ENCODE measurements at regions not wholly inside any gene's neighbourhood (a gene's known extent, or its start where the extent isn't known, plus 50 kb on each side); places are given as distances from the start of the nearest gene placed in this dataset.

- TF ChIP-seq EZH2 (IDR thresholded peaks at IDR 0.05), result no peak
- TF ChIP-seq POLR2AphosphoS5 (IDR thresholded peaks at IDR 0.05; ENCODE audit: low read depth, low read length), result no peak
- no peak for TF ChIP-seq MAX (IDR thresholded peaks at IDR 0.05)
- no peak for TF ChIP-seq CTCF (IDR thresholded peaks at IDR 0.05 in 2 of 3, conservative IDR thresholded peaks at IDR 0.05 in 1 of 3; ENCODE audit: borderline replicate concordance in 1 of 3, insufficient read depth in 1 of 3, low read depth in 2 of 3, low read length in 2 of 3)
- no peak for TF ChIP-seq JUND (IDR thresholded peaks at IDR 0.05)
- Histone ChIP-seq H3K4me2 (ENCODE audit: low read length) (no peak overlapping the region), H3K4me3 (replicated peaks in 1 of 2; ENCODE audit: low read depth in 1 of 2, low read length in 2 of 2) (no peak overlapping the region), H2AFZ (ENCODE audit: low read depth, low read length, poor library complexity, severe bottlenecking) (no peak overlapping the region), H3K9me2 (ENCODE audit: insufficient read depth) (no peaks in the 10 kb centered on the region), H3K9ac (ENCODE audit: low read length) (no peak overlapping the region), H3K4me1 (ENCODE audit: control insufficient read depth in 1 of 2, insufficient read depth in 2 of 2, low read length in 2 of 2) (no peaks in the 10 kb centered on the region), H3K27me3 (ENCODE audit: insufficient read depth, low read length) (no peaks in the 10 kb centered on the region; the same call in 1 of the 2 replicates), H3K36me3 (ENCODE audit: control insufficient read depth in 1 of 2, insufficient read depth in 2 of 2, low read length in 2 of 2) (no peaks in the 10 kb centered on the region), H3K9me3 (ENCODE audit: control insufficient read depth in 1 of 2, insufficient read depth in 1 of 2, low read depth in 1 of 2, low read length in 2 of 2) (no peaks in the 10 kb centered on the region), H3K79me2 (ENCODE audit: insufficient read depth, low read length) (no peaks in the 10 kb centered on the region), H4K20me1 (ENCODE audit: insufficient read depth) (no peaks in the 10 kb centered on the region), H3K27ac (ENCODE audit: low read depth, low read length) (no peak overlapping the region)
- ChIA-PET CTCF (no interaction called here), RAD21 (ENCODE audit: low non-redundant PET in 1 of 2, low total read pairs in 2 of 2, uncharacterized antibody in 2 of 2, unreplicated experiment in 2 of 2) (no interaction called here), POLR2A (no interaction called here)
- no TSS peak for BruUV-seq (replicated peaks)
- intact Hi-C loops (cut with micrococcal nuclease), result no loop called here
- no peak for ATAC-seq
- no peak for DNase-seq (ENCODE audit: low read depth, low spot score)
Observed at GRCh38 chr4:181971411-181971810, 271.8 kb upstream of the TENM3 start.

- Histone ChIP-seq H3K79me2 (ENCODE audit: insufficient read depth, low read length) (no peaks in the 10 kb centered on the region), H3K27ac (ENCODE audit: low read depth, low read length) (no peak overlapping the region), H3K4me1 (ENCODE audit: control insufficient read depth in 1 of 2, insufficient read depth in 2 of 2, low read length in 2 of 2) (no peaks in the 10 kb centered on the region), H3K36me3 (ENCODE audit: control insufficient read depth in 1 of 2, insufficient read depth in 2 of 2, low read length in 2 of 2) (no peaks in the 10 kb centered on the region), H3K27me3 (ENCODE audit: insufficient read depth, low read length) (no peaks in the 10 kb centered on the region), H3K9ac (ENCODE audit: low read length) (no peak overlapping the region), H3K9me2 (ENCODE audit: insufficient read depth) (no peaks in the 10 kb centered on the region), H3K4me2 (ENCODE audit: low read length) (no peak overlapping the region), H3K4me3 (replicated peaks in 1 of 2; ENCODE audit: low read depth in 1 of 2, low read length in 2 of 2) (no peak overlapping the region), H3K9me3 (ENCODE audit: control insufficient read depth in 1 of 2, insufficient read depth in 1 of 2, low read depth in 1 of 2, low read length in 2 of 2) (no peaks in the 10 kb centered on the region), H4K20me1 (ENCODE audit: insufficient read depth) (no peaks in the 10 kb centered on the region), H2AFZ (ENCODE audit: low read depth, low read length, poor library complexity, severe bottlenecking) (no peak overlapping the region)
- no TSS peak for BruUV-seq (replicated peaks)
- CTCF ChIA-PET, result no interaction called here
- intact Hi-C loops (cut with micrococcal nuclease), result no loop called here
- POLR2A ChIA-PET, result no interaction called here
- RAD21 ChIA-PET (ENCODE audit: low non-redundant PET in 1 of 2, low total read pairs in 2 of 2, uncharacterized antibody in 2 of 2, unreplicated experiment in 2 of 2), result no interaction called here
- DNase-seq (ENCODE audit: low read depth, low spot score) (no peak), ATAC-seq (no peak)
- TF ChIP-seq EZH2phosphoT487 (IDR thresholded peaks at IDR 0.05; ENCODE audit: borderline replicate concordance) (no peak), SIN3A (IDR thresholded peaks at IDR 0.05; ENCODE audit: low read depth) (no peak), ZFX (IDR thresholded peaks at IDR 0.05) (no peak), ELF1 (IDR thresholded peaks at IDR 0.05; ENCODE audit: borderline replicate concordance, low read depth) (no peak), SP1 (IDR thresholded peaks at IDR 0.05; ENCODE audit: low read depth) (no peak), YY1 (IDR thresholded peaks at IDR 0.05; ENCODE audit: extremely low read depth, insufficient replicate concordance, low read depth, low read length) (no peak), TCF7L2 (IDR thresholded peaks at IDR 0.05; ENCODE audit: borderline replicate concordance, extremely low read depth, insufficient read depth, insufficient read length) (no peak), REST (IDR thresholded peaks at IDR 0.05; ENCODE audit: low read depth) (no peak), SRF (IDR thresholded peaks at IDR 0.05; ENCODE audit: low read depth) (no peak), CEBPB (IDR thresholded peaks at IDR 0.05; ENCODE audit: low read depth) (no peak)
Observed at GRCh38 chr4:181971973-181972372, 271.2 kb upstream of the TENM3 start.

All from HCT116 (cell line).